H9 (cell line): ENCODE measurements at regions not wholly inside any gene's neighbourhood (a gene's known extent, or its start where the extent isn't known, plus 50 kb on each side); places are given as distances from the start of the nearest gene placed in this dataset.

Experiments
- DNase-seq: peaks from one replicate; pipeline ENCODE4 v3.0.0-alpha.2; 2017
- H2AFZ ChIP-seq: one replicate; pipeline ENCODE4 v1.6.1; 2013; ENCODE audit warnings: mild to moderate bottlenecking, low read length, control low read depth, moderate library complexity
- H2AK5ac ChIP-seq: 2 replicates; pipeline ENCODE4 v1.6.1; 2013; ENCODE audit warnings: low read length, control low read depth, mixed read lengths; ENCODE audit not compliant: insufficient read length
- H2BK120ac ChIP-seq: one replicate; pipeline ENCODE4 v1.6.1; 2013; ENCODE audit warnings: low read depth, mild to moderate bottlenecking, low read length, control low read depth, inconsistent platforms; ENCODE audit not compliant: poor library complexity, severe bottlenecking
- H2BK12ac ChIP-seq: 2 replicates; pipeline ENCODE4 v1.6.1; 2013; ENCODE audit warnings: low read length, control low read depth, mixed read lengths, low read depth; ENCODE audit not compliant: insufficient read length
- H2BK15ac ChIP-seq: 2 replicates; pipeline ENCODE4 v1.6.1; 2013; ENCODE audit warnings: low read depth, low read length, control low read depth
- H2BK20ac ChIP-seq: one replicate; pipeline ENCODE4 v1.6.1; 2013; ENCODE audit warnings: low read depth, mild to moderate bottlenecking, low read length, control low read depth, inconsistent platforms; ENCODE audit not compliant: poor library complexity, severe bottlenecking
- H2BK5ac ChIP-seq: 2 replicates; pipeline ENCODE4 v1.6.1; 2013; ENCODE audit warnings: low read length, control low read depth, mixed read lengths; ENCODE audit not compliant: insufficient read length
- H3K14ac ChIP-seq: 2 replicates; pipeline ENCODE4 v1.6.1; 2013; ENCODE audit warnings: low read length, control low read depth; ENCODE audit not compliant: insufficient read depth
- H3K18ac ChIP-seq: 2 replicates; pipeline ENCODE4 v1.6.1; 2013; ENCODE audit warnings: low read depth, mild to moderate bottlenecking, mixed read lengths, low read length, control low read depth; ENCODE audit not compliant: insufficient read length
- H3K23ac ChIP-seq: 2 replicates; pipeline ENCODE4 v1.6.1; 2013; ENCODE audit warnings: low read length, control low read depth, mixed read lengths, low read depth; ENCODE audit not compliant: insufficient read length
- H3K23me2 ChIP-seq: 2 replicates; pipeline ENCODE4 v1.6.1; 2013; ENCODE audit warnings: low read depth, mild to moderate bottlenecking, mixed read lengths, low read length, control low read depth; ENCODE audit not compliant: insufficient read length, poor library complexity, severe bottlenecking
- H3K27ac ChIP-seq: 2 replicates; pipeline ENCODE4 v1.5.1; 2013; ENCODE audit warnings: low read length, control low read depth, mixed read lengths, low read depth; ENCODE audit not compliant: insufficient read length
- H3K27me3 ChIP-seq: 2 replicates; pipeline ENCODE4 v1.6.1; 2013; ENCODE audit warnings: low read length, control low read depth, inconsistent platforms; ENCODE audit not compliant: insufficient read depth
- H3K4ac ChIP-seq: 2 replicates; pipeline ENCODE4 v1.6.1; 2013; ENCODE audit warnings: low read depth, mild to moderate bottlenecking, control low read depth, inconsistent platforms, low read length, moderate library complexity
- H3K4me1 ChIP-seq: 2 replicates; pipeline ENCODE4 v1.6.1; 2013; ENCODE audit warnings: low read length, control low read depth, inconsistent platforms; ENCODE audit not compliant: insufficient read depth
- H3K4me2 ChIP-seq: 2 replicates; pipeline ENCODE4 v1.6.1; 2013; ENCODE audit warnings: low read length, control low read depth, mixed read lengths; ENCODE audit not compliant: insufficient read length, insufficient read depth
- H3K56ac ChIP-seq: 2 replicates; pipeline ENCODE4 v1.6.1; 2013; ENCODE audit warnings: low read depth, mild to moderate bottlenecking, mixed read lengths, low read length, control low read depth; ENCODE audit not compliant: insufficient read length
- H3K79me1 ChIP-seq: 2 replicates; pipeline ENCODE4 v1.6.1; 2013; ENCODE audit warnings: low read depth, mild to moderate bottlenecking, moderate library complexity, low read length, control low read depth, inconsistent platforms; ENCODE audit not compliant: insufficient read depth, poor library complexity, severe bottlenecking
- H3K79me2 ChIP-seq: 2 replicates; pipeline ENCODE4 v1.6.1; 2013; ENCODE audit warnings: low read length, control low read depth, inconsistent platforms; ENCODE audit not compliant: insufficient read depth
- H3K9ac ChIP-seq: 2 replicates; pipeline ENCODE4 v1.6.1; 2013; ENCODE audit warnings: low read length, control low read depth, mixed read lengths; ENCODE audit not compliant: insufficient read length; ENCODE audit errors: extremely low read depth
- H3K9me3 ChIP-seq: one replicate; pipeline ENCODE4 v1.6.1; 2013; ENCODE audit warnings: low read depth, low read length, inconsistent platforms; ENCODE audit not compliant: control insufficient read depth
- H3T11ph ChIP-seq: one replicate; pipeline ENCODE4 v1.6.1; 2013; ENCODE audit warnings: mild to moderate bottlenecking, low read length, control low read depth, inconsistent platforms
- H4K20me1 ChIP-seq: one replicate; pipeline ENCODE4 v1.6.1; 2013; ENCODE audit not compliant: control insufficient read depth, insufficient read length, insufficient read depth
- H4K5ac ChIP-seq: 2 replicates; pipeline ENCODE4 v1.6.1; 2013; ENCODE audit warnings: low read depth, mild to moderate bottlenecking, mixed read lengths, low read length, control low read depth; ENCODE audit not compliant: insufficient read length
- H4K8ac ChIP-seq: replicated peaks from 2 replicates; pipeline ENCODE4 v1.6.1; 2013; ENCODE audit warnings: low read length, control low read depth, mixed read lengths, low read depth; ENCODE audit not compliant: insufficient read length
- H4K91ac ChIP-seq: 2 replicates; pipeline ENCODE4 v1.6.1; 2013; ENCODE audit warnings: low read depth, mild to moderate bottlenecking, moderate library complexity, mixed read lengths, low read length, control low read depth; ENCODE audit not compliant: insufficient read length
- H3K27ac Mint-ChIP-seq, 3 experiments: 2 replicates in 2 of 3; 3 replicates in 1 of 3; pipeline ENCODE4 v1.8.0; 2020 to 2021; ENCODE audit warnings: mixed read lengths in 3 of 3, mild to moderate bottlenecking in 1 of 3, moderate library complexity in 1 of 3
- H3K27me3 Mint-ChIP-seq: 2 replicates; pipeline ENCODE4 v1.8.0; 2021; ENCODE audit warnings: low read depth, mild to moderate bottlenecking, moderate library complexity, mixed read lengths
- H3K36me3 Mint-ChIP-seq, 3 experiments: 2 replicates in 2 of 3; 3 replicates in 1 of 3; pipeline ENCODE4 v1.8.0; 2020 to 2021; ENCODE audit warnings: low read depth in 3 of 3, mixed read lengths in 3 of 3; ENCODE audit not compliant: insufficient read depth in 1 of 3
- H3K4me1 Mint-ChIP-seq, 2 experiments: 2 replicates each; pipeline ENCODE4 v1.8.0; 2020; ENCODE audit warnings: mixed read lengths in 2 of 2
- H3K4me3 Mint-ChIP-seq, 2 experiments: 2 replicates in 1 of 2; 3 replicates in 1 of 2; pipeline ENCODE4 v1.8.0; 2020 to 2021; ENCODE audit warnings: mild to moderate bottlenecking in 2 of 2, mixed read lengths in 2 of 2, moderate library complexity in 1 of 2
- H3K9me3 Mint-ChIP-seq, 2 experiments: 2 replicates in 1 of 2; 3 replicates in 1 of 2; pipeline ENCODE4 v1.8.0; 2020; ENCODE audit warnings: mild to moderate bottlenecking in 2 of 2, mixed read lengths in 2 of 2, moderate library complexity in 1 of 2
- CTCF ChIP-seq: fragments of 200-600 bp; sonication (generic); conservative IDR thresholded peaks from 3 replicates; pipeline ENCODE4 v1.8.0; 2021; ENCODE audit warnings: antibody characterized with exemption, mild to moderate bottlenecking
- WGBS: extraction: QIAGEN DNeasy Blood & Tissue Kit; methylation state at CpG from one replicate; pipeline ENCODE4 v1.1.7; 2013; ENCODE audit warnings: missing lambda C conversion rate, low lambda C conversion rate, mixed read lengths; ENCODE audit not compliant: insufficient read length; ENCODE audit errors: extremely low coverage; 5-methylcytosine and 5-hydroxymethylcytosine counted together

- Histone ChIP-seq H4K8ac (no peak overlapping the region), H2BK12ac (no peak overlapping the region), H3K18ac (no peak overlapping the region), H3K23me2 (no peaks in the 10 kb centered on the region), H3K27me3 (no peaks in the 10 kb centered on the region), H3K56ac (no peak overlapping the region), H3K4me2 (no peak overlapping the region), H3K79me1 (no peaks in the 10 kb centered on the region), H3K27ac (no peak overlapping the region), H2AFZ (no peak overlapping the region), H3K4me1 (no peaks in the 10 kb centered on the region), H4K20me1 (no peaks in the 10 kb centered on the region), H2BK5ac (no peak overlapping the region), H3K9ac (no peak overlapping the region), H3K79me2 (no peaks in the 10 kb centered on the region), H2BK15ac (no peak overlapping the region), H4K91ac (no peak overlapping the region), H2BK120ac (no peak overlapping the region), H4K5ac (no peak overlapping the region), H3K14ac (no peak overlapping the region), H2AK5ac (no peak overlapping the region), H3K23ac (no peak overlapping the region), H3K9me3 (no peaks in the 10 kb centered on the region), H3K4ac (no peak overlapping the region), H2BK20ac (no peak overlapping the region), H3T11ph (no peak overlapping the region)
- Mint-ChIP-seq H3K9me3 (no peaks in the 10 kb centered on the region), H3K27ac (peak overlapping the region in 1 of 3 experiments; percentile 70; a peak in 2 of 7 replicates), H3K36me3 (no peaks in the 10 kb centered on the region), H3K4me1 (peaks cover 8 to 12% of the 10 kb centered on the region in 2 experiments; a peak in 3 of 4 replicates), H3K4me3 (no peak overlapping the region), H3K27me3 (no peaks in the 10 kb centered on the region)
- TF ChIP-seq CTCF: no peak
- DNase-seq: no peak
- no CpG with 5 or more reads among the region's 7 CpGs for WGBS
Measured at GRCh38 chr10:83909001-83909400, 230.3 kb upstream of the GHITM start.
